SK-N-SH treated with all-trans-retinoic acid at 6 μM for 48 hours (cell line): ENCODE measurements at regions not wholly inside any gene's neighbourhood (a gene's known extent, or its start where the extent isn't known, plus 50 kb on each side); places are given as distances from the start of the nearest gene placed in this dataset.

Source experiments
- ATAC-seq: fragments of 200-7000 bp; cut with Tn5 transposase; 3 replicates; pipeline ENCODE4 v1.9.1; 2020; ENCODE audit warnings: mild to moderate bottlenecking, moderate library complexity
- ARNTL ChIP-seq: fragments of 450-650 bp; formaldehyde crosslinking; IDR thresholded peaks from 2 replicates; pipeline ENCODE4 v1.5.0; 2020; ENCODE audit warnings: low read depth, mild to moderate bottlenecking, moderate library complexity, borderline replicate concordance
- BACH2 ChIP-seq: fragments of 250-450 bp; sonication (Bioruptor Pico); IDR thresholded peaks from 2 replicates; pipeline ENCODE4 v1.9.0; 2021; ENCODE audit warnings: mild to moderate bottlenecking, borderline replicate concordance
- CREB5 ChIP-seq: fragments of 250-450 bp; sonication (Bioruptor Pico); IDR thresholded peaks from 2 replicates; pipeline ENCODE4 v1.5.1; 2020; ENCODE audit warnings: low read depth, mild to moderate bottlenecking, moderate library complexity
- CSRNP3 ChIP-seq: fragments of 250-450 bp; sonication (Bioruptor Pico); IDR thresholded peaks from 2 replicates; pipeline ENCODE4 v1.5.1; 2021; ENCODE audit warnings: mild to moderate bottlenecking, moderate library complexity
- ESRRG ChIP-seq: fragments of 250-450 bp; sonication (Bioruptor Pico); IDR thresholded peaks from 2 replicates; pipeline ENCODE4 v1.6.1; 2021; ENCODE audit warnings: mild to moderate bottlenecking
- GLIS3 ChIP-seq: fragments of 250-450 bp; sonication (Bioruptor Pico); IDR thresholded peaks from 2 replicates; pipeline ENCODE4 v1.5.0; 2020; ENCODE audit warnings: mild to moderate bottlenecking, moderate library complexity
- ISL1 ChIP-seq: fragments of 250-450 bp; sonication (Bioruptor Pico); IDR thresholded peaks from 2 replicates; pipeline ENCODE4 v2.1.2; 2022; ENCODE audit warnings: mild to moderate bottlenecking, moderate library complexity
- OSR1 ChIP-seq: fragments of 250-450 bp; sonication (Bioruptor Pico); IDR thresholded peaks from 2 replicates; pipeline ENCODE4 v1.8.0; 2022; ENCODE audit warnings: moderate library complexity, mild to moderate bottlenecking, inconsistent platforms
- PATZ1 ChIP-seq: fragments of 250-450 bp; sonication (Bioruptor Pico); IDR thresholded peaks from 2 replicates; pipeline ENCODE4 v1.8.0; 2020; ENCODE audit warnings: mild to moderate bottlenecking, moderate library complexity, borderline replicate concordance
- RARB ChIP-seq: fragments of 250-450 bp; sonication (Bioruptor Pico); IDR thresholded peaks from 2 replicates; pipeline ENCODE4 v1.8.0; 2021; ENCODE audit warnings: mild to moderate bottlenecking, moderate library complexity
- SNAI2 ChIP-seq: fragments of 250-450 bp; sonication (Bioruptor Pico); IDR thresholded peaks from 2 replicates; pipeline ENCODE4 v1.5.0; 2020; ENCODE audit warnings: mild to moderate bottlenecking, moderate library complexity
- TCF4 ChIP-seq: fragments of 250-450 bp; sonication (Bioruptor Pico); IDR thresholded peaks from 2 replicates; pipeline ENCODE4 v1.8.0; 2021; ENCODE audit warnings: mild to moderate bottlenecking, moderate library complexity, borderline replicate concordance
- TOX ChIP-seq: fragments of 250-450 bp; sonication (Bioruptor Pico); IDR thresholded peaks from 2 replicates; pipeline ENCODE4 v1.8.0; 2021; ENCODE audit warnings: mild to moderate bottlenecking, moderate library complexity, borderline replicate concordance
- ZC3H10 ChIP-seq: fragments of 250-450 bp; sonication (Bioruptor Pico); IDR thresholded peaks from 2 replicates; pipeline ENCODE4 v1.5.1; 2021; ENCODE audit warnings: mild to moderate bottlenecking, moderate library complexity
- ZFP3 ChIP-seq: fragments of 250-450 bp; sonication (Bioruptor Pico); IDR thresholded peaks from 2 replicates; pipeline ENCODE4 v1.5.0; 2020; ENCODE audit warnings: mild to moderate bottlenecking, moderate library complexity
- ZFP30 ChIP-seq: fragments of 450-650 bp; formaldehyde crosslinking; IDR thresholded peaks from 2 replicates; pipeline ENCODE4 v1.5.0; 2022; ENCODE audit warnings: mild to moderate bottlenecking, moderate library complexity
- ZNF70 ChIP-seq: fragments of 450-650 bp; formaldehyde crosslinking; IDR thresholded peaks from 2 replicates; pipeline ENCODE4 v1.5.0; 2020; ENCODE audit warnings: mild to moderate bottlenecking, moderate library complexity
- ZNF8 ChIP-seq: fragments of 450-650 bp; formaldehyde crosslinking; IDR thresholded peaks from 2 replicates; pipeline ENCODE4 v1.5.0; 2020; ENCODE audit warnings: mild to moderate bottlenecking, moderate library complexity
- TF ChIP-seq, protein P1 (sequence below): fragments of 250-450 bp; sonication (Bioruptor Pico); IDR thresholded peaks from 2 replicates; pipeline ENCODE4 v1.8.0; 2021; ENCODE audit warnings: low read depth, mild to moderate bottlenecking, moderate library complexity, borderline replicate concordance
- TF ChIP-seq, protein P2 (sequence below): fragments of 250-450 bp; sonication (Bioruptor Pico); IDR thresholded peaks from 2 replicates; pipeline ENCODE4 v1.5.0; 2020; ENCODE audit warnings: mild to moderate bottlenecking, moderate library complexity

GRCh38 chr9:79155308-79155707 is 416.5 kb upstream of the TLE4 start (continued):
- TF ChIP-seq, protein P1, sequence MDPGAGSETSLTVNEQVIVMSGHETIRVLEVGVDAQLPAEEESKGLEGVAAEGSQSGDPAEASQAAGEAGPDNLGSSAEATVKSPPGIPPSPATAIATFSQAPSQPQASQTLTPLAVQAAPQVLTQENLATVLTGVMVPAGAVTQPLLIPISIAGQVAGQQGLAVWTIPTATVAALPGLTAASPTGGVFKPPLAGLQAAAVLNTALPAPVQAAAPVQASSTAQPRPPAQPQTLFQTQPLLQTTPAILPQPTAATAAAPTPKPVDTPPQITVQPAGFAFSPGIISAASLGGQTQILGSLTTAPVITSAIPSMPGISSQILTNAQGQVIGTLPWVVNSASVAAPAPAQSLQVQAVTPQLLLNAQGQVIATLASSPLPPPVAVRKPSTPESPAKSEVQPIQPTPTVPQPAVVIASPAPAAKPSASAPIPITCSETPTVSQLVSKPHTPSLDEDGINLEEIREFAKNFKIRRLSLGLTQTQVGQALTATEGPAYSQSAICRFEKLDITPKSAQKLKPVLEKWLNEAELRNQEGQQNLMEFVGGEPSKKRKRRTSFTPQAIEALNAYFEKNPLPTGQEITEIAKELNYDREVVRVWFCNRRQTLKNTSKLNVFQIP (CRISPR knock-in tag): no peak
- no peak for TF ChIP-seq GLIS3 (CRISPR knock-in tag)

GRCh38 chr9:79163544-79163943 is 408.2 kb upstream of the TLE4 start:
- no peak for ATAC-seq
- TF ChIP-seq BACH2 (CRISPR knock-in tag) (no peak), ISL1 (CRISPR knock-in tag) (no peak), ZNF8 (CRISPR knock-in tag) (no peak), RARB (CRISPR knock-in tag) (no peak), TCF4 (no peak), CREB5 (CRISPR knock-in tag) (no peak), ESRRG (CRISPR knock-in tag) (no peak), CSRNP3 (CRISPR knock-in tag) (no peak), GLIS3 (CRISPR knock-in tag) (no peak)
- TF ChIP-seq, protein P1 (CRISPR knock-in tag): no peak
- TF ChIP-seq, all 23 proteins: peak for 0

- TF ChIP-seq CREB5 (CRISPR knock-in tag): no peak
- TF ChIP-seq, protein P2, sequence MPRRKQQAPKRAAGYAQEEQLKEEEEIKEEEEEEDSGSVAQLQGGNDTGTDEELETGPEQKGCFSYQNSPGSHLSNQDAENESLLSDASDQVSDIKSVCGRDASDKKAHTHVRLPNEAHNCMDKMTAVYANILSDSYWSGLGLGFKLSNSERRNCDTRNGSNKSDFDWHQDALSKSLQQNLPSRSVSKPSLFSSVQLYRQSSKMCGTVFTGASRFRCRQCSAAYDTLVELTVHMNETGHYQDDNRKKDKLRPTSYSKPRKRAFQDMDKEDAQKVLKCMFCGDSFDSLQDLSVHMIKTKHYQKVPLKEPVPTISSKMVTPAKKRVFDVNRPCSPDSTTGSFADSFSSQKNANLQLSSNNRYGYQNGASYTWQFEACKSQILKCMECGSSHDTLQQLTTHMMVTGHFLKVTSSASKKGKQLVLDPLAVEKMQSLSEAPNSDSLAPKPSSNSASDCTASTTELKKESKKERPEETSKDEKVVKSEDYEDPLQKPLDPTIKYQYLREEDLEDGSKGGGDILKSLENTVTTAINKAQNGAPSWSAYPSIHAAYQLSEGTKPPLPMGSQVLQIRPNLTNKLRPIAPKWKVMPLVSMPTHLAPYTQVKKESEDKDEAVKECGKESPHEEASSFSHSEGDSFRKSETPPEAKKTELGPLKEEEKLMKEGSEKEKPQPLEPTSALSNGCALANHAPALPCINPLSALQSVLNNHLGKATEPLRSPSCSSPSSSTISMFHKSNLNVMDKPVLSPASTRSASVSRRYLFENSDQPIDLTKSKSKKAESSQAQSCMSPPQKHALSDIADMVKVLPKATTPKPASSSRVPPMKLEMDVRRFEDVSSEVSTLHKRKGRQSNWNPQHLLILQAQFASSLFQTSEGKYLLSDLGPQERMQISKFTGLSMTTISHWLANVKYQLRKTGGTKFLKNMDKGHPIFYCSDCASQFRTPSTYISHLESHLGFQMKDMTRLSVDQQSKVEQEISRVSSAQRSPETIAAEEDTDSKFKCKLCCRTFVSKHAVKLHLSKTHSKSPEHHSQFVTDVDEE (CRISPR knock-in tag): no peak
- no peak for TF ChIP-seq OSR1
- no peak for TF ChIP-seq TOX
- TF ChIP-seq ZNF70: no peak
- no peak for TF ChIP-seq ARNTL (CRISPR knock-in tag)
- no peak for TF ChIP-seq ISL1 (CRISPR knock-in tag)
- no peak for TF ChIP-seq ZFP3
- TF ChIP-seq BACH2 (CRISPR knock-in tag): no peak
- no peak for TF ChIP-seq CSRNP3 (CRISPR knock-in tag)
- TF ChIP-seq PATZ1 (CRISPR knock-in tag): no peak
- TF ChIP-seq TCF4: no peak
- TF ChIP-seq SNAI2 (CRISPR knock-in tag): no peak
- no peak for TF ChIP-seq ESRRG (CRISPR knock-in tag)
- no peak for TF ChIP-seq ZFP30 (CRISPR knock-in tag)
- no peak for TF ChIP-seq ZC3H10 (CRISPR knock-in tag)
- no peak for ATAC-seq
Measured at GRCh38 chr9:79164406-79164805, 407.4 kb upstream of the TLE4 start.
